Retinal pigment epithelial cell (primary cell): ENCODE measurements at regions not wholly inside any gene's neighbourhood (a gene's known extent, or its start where the extent isn't known, plus 50 kb on each side); places are given as distances from the start of the nearest gene placed in this dataset.

Experiments
- DNase-seq: peaks from one replicate; pipeline ENCODE4 v3.0.0-alpha.2; 2010; ENCODE audit warnings: low read depth
- H3K4me3 ChIP-seq: 2 replicates; pipeline ENCODE4 v1.5.1; 2011; ENCODE audit warnings: mild to moderate bottlenecking, low read length, control low read depth, moderate library complexity
- CTCF ChIP-seq: conservative IDR thresholded peaks from 2 replicates; pipeline ENCODE4 v1.5.1; 2011; ENCODE audit warnings: low read depth, low read length, control low read depth, inconsistent platforms

- no peak for TF ChIP-seq CTCF
- no peak for DNase-seq
- no peak overlapping the region for H3K4me3 ChIP-seq
These were observed 59.8 kb upstream of the ARHGAP21 start for GRCh38 chr10:24783504-24783903.

GRCh38 chr10:24779737-24780136, 56.0 kb upstream of the ARHGAP21 start:
- TF ChIP-seq CTCF: no peak
- no peak for DNase-seq
- H3K4me3 ChIP-seq: no peak overlapping the region

- no peak for TF ChIP-seq CTCF
- no peak for DNase-seq
- H3K4me3 ChIP-seq: no peak overlapping the region
These were observed 54.6 kb upstream of the ARHGAP21 start for GRCh38 chr10:24778298-24778697.

- TF ChIP-seq CTCF: no peak
- no peak overlapping the region for H3K4me3 ChIP-seq
- no peak for DNase-seq
These were observed 53.5 kb upstream of the ARHGAP21 start for GRCh38 chr10:24777196-24777595.

GRCh38 chr10:24773939-24774589, 50.4 kb upstream of the ARHGAP21 start:
- no peak for TF ChIP-seq CTCF
- H3K4me3 ChIP-seq: no peak overlapping the region
- no peak for DNase-seq
